ENCODE measurements at regions not wholly inside any gene's neighbourhood (a gene's known extent, or its start where the extent isn't known, plus 50 kb on each side); places are given as distances from the start of the nearest gene placed in this dataset.
"Not testable (repeated sequence)": the region's sequence is repeated elsewhere in the genome, so short reads cannot be mapped to it uniquely, and the experiment has no call there.

- DNase-seq (ENCODE audit: low read depth) = not testable (repeated sequence)
Observed at GRCh38 chr6:141969768-141970415, 162.8 kb upstream of the GJE1 start.

GRCh38 chr6:141969201-141969600 lies 163.5 kb upstream of the GJE1 start:
- no peak for DNase-seq (ENCODE audit: low read depth)

- no peak for DNase-seq (ENCODE audit: low read depth)
Observed at GRCh38 chr6:141968632-141969031, 164.1 kb upstream of the GJE1 start.

- no peak for DNase-seq (ENCODE audit: low read depth)
Observed at GRCh38 chr6:141965016-141965545, 167.6 kb upstream of the GJE1 start.

GRCh38 chr6:141963543-141964295 lies 169.0 kb upstream of the GJE1 start:
- DNase-seq (ENCODE audit: low read depth) = no peak

GRCh38 chr6:141957271-141957670 lies 175.5 kb upstream of the GJE1 start:
- DNase-seq (ENCODE audit: low read depth) = no peak

GRCh38 chr6:141956868-141957267 lies 175.9 kb upstream of the GJE1 start:
- no peak for DNase-seq (ENCODE audit: low read depth)

GRCh38 chr6:141956046-141956761 lies 176.5 kb upstream of the GJE1 start:
- DNase-seq (ENCODE audit: low read depth) = no peak

GRCh38 chr6:141953072-141953471 lies 179.7 kb upstream of the GJE1 start:
- no peak for DNase-seq (ENCODE audit: low read depth)

GRCh38 chr6:141946502-141946901 lies 186.2 kb upstream of the GJE1 start:
- DNase-seq (ENCODE audit: low read depth) = no peak

- DNase-seq (ENCODE audit: low read depth) = no peak
Observed at GRCh38 chr6:141938664-141939063, 194.1 kb upstream of the GJE1 start.

- DNase-seq (ENCODE audit: low read depth) = no peak
Observed at GRCh38 chr6:141932685-141933084, 200.0 kb upstream of the GJE1 start.

- DNase-seq (ENCODE audit: low read depth) = not testable (repeated sequence)
Observed at GRCh38 chr6:141926200-141926900, 206.4 kb upstream of the GJE1 start.

GRCh38 chr6:141925001-141925400 lies 207.7 kb upstream of the GJE1 start:
- no peak for DNase-seq (ENCODE audit: low read depth)

- DNase-seq (ENCODE audit: low read depth) = no peak
Observed at GRCh38 chr6:141922898-141923297, 209.8 kb upstream of the GJE1 start.

- DNase-seq (ENCODE audit: low read depth) = not testable (repeated sequence)
Observed at GRCh38 chr6:141916682-141917505, 215.8 kb upstream of the GJE1 start.

- no peak for DNase-seq (ENCODE audit: low read depth)
Observed at GRCh38 chr6:141914646-141915045, 218.1 kb upstream of the GJE1 start.

GRCh38 chr6:141906569-141907080 lies 226.1 kb upstream of the GJE1 start:
- DNase-seq (ENCODE audit: low read depth) = no peak

- DNase-seq (ENCODE audit: low read depth) = no peak
Observed at GRCh38 chr6:141890661-141891060, 242.1 kb upstream of the GJE1 start.

GRCh38 chr6:141884850-141885249 lies 247.9 kb upstream of the GJE1 start:
- DNase-seq (ENCODE audit: low read depth) = no peak

GRCh38 chr6:141878686-141879085 lies 254.0 kb upstream of the GJE1 start:
- no peak for DNase-seq (ENCODE audit: low read depth)

All from T-helper 22 cell (primary cell).